IPS DF 6.9 (cell line): ENCODE measurements at regions not wholly inside any gene's neighbourhood (a gene's known extent, or its start where the extent isn't known, plus 50 kb on each side); places are given as distances from the start of the nearest gene placed in this dataset.

Source experiments
- DNase-seq: peaks from one replicate; pipeline ENCODE4 v3.0.0-alpha.2; 2013; ENCODE audit warnings: low read depth, low spot score
- H3K27ac ChIP-seq: one replicate; pipeline ENCODE4 v1.5.1; 2013; ENCODE audit warnings: low read length, control low read depth
- H3K27me3 ChIP-seq: 2 replicates; pipeline ENCODE4 v1.6.1; 2013; ENCODE audit warnings: mild to moderate bottlenecking, low read length; ENCODE audit not compliant: control insufficient read depth, insufficient read depth
- H3K36me3 ChIP-seq: 2 replicates; pipeline ENCODE4 v1.6.1; 2013; ENCODE audit warnings: low read length; ENCODE audit not compliant: control insufficient read depth, insufficient read depth
- H3K4me1 ChIP-seq: 2 replicates; pipeline ENCODE4 v1.6.1; 2013; ENCODE audit warnings: low read length; ENCODE audit not compliant: control insufficient read depth, insufficient read depth
- H3K4me3 ChIP-seq: 2 replicates; pipeline ENCODE4 v1.5.1; 2013; ENCODE audit warnings: mild to moderate bottlenecking, low read length
- H3K9me3 ChIP-seq: 2 replicates; pipeline ENCODE4 v1.6.1; 2013; ENCODE audit warnings: low read length, inconsistent platforms; ENCODE audit not compliant: control insufficient read depth, insufficient read depth
- WGBS: extraction: QIAGEN DNeasy Blood & Tissue Kit; methylation state at CpG from one replicate; pipeline ENCODE4 v1.1.7; 2013; ENCODE audit warnings: mixed read lengths, missing lambda C conversion rate; ENCODE audit not compliant: insufficient read length, insufficient coverage; 5-methylcytosine and 5-hydroxymethylcytosine counted together

DNA sequence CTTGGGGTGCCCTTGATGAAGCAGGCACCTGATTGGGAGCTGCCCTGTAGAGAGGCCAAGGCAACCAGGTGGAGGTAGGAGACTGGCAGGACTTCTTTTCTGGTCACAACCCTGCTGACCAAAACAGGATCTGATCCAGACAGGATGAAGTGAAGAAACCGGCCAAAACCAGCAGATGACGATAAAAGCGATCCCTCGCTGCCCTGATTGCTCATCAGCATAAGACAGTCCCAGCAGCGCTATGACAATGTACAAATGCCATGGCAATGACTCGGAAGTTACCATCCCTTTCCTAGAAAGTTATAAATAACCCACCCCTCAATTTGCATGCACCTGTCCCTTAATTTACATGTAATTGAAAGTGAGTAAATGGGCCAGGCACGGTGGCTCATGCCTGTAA lies 88.4 kb upstream of the PDE10A start:
- H3K27ac ChIP-seq, result no peak overlapping the region
- no peaks in the 10 kb centered on the region for H3K9me3 ChIP-seq
- no peaks in the 10 kb centered on the region for H3K36me3 ChIP-seq
- no peaks in the 10 kb centered on the region for H3K4me1 ChIP-seq
- DNase-seq, result no peak
- no CpG with 5 or more reads among the region's 7 CpGs for WGBS
- no peaks in the 10 kb centered on the region for H3K27me3 ChIP-seq
- H3K4me3 ChIP-seq, result no peak overlapping the region

GRCh38 chr6:165749163-165749562 lies 86.1 kb upstream of the PDE10A start:
- H3K27me3 ChIP-seq, result no peaks in the 10 kb centered on the region

DNA sequence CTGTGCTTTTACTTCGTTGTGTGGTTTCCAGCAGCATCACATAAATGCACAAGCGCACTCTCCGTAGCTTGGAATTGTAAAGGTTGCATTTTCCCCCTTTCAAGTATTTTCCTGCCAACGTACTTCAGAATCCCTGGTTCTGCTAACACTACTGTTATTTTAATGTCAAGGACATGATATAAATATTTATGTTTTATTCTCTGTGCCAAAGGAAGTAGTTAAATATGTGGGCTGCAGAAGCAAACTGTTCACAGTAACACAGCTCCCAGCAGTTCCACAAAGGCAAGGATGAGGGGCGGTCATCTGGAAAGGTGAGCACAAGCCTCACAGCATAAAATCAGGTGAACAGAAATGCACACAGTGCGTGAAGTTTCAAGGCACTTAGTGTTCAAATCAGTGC lies 85.3 kb upstream of the PDE10A start:
- DNase-seq, result no peak
- no peak overlapping the region for H3K4me3 ChIP-seq
- no peaks in the 10 kb centered on the region for H3K9me3 ChIP-seq
- H3K4me1 ChIP-seq, result no peaks in the 10 kb centered on the region
- H3K27me3 ChIP-seq, result no peaks in the 10 kb centered on the region
- WGBS, result no CpG with 5 or more reads among the region's 6 CpGs
- H3K36me3 ChIP-seq, result no peaks in the 10 kb centered on the region
- no peak overlapping the region for H3K27ac ChIP-seq

More at GRCh38 chr6:165749163-165749562, 86.1 kb upstream of the PDE10A start:
- no peaks in the 10 kb centered on the region for H3K4me1 ChIP-seq
- H3K4me3 ChIP-seq, result no peak overlapping the region
- DNase-seq, result no peak
- no peak overlapping the region for H3K27ac ChIP-seq
- no peaks in the 10 kb centered on the region for H3K9me3 ChIP-seq
- H3K36me3 ChIP-seq, result no peaks in the 10 kb centered on the region

GRCh38 chr6:165747963-165748362 lies 84.9 kb upstream of the PDE10A start:
- WGBS, result no CpG with 5 or more reads among the region's 4 CpGs
- no peak overlapping the region for H3K27ac ChIP-seq
- no peaks in the 10 kb centered on the region for H3K9me3 ChIP-seq
- no peak overlapping the region for H3K4me3 ChIP-seq
- no peak for DNase-seq
- no peaks in the 10 kb centered on the region for H3K4me1 ChIP-seq
- H3K27me3 ChIP-seq, result no peaks in the 10 kb centered on the region
- H3K36me3 ChIP-seq, result no peaks in the 10 kb centered on the region

- Histone ChIP-seq H3K36me3 (no peaks in the 10 kb centered on the region), H3K9me3 (no peaks in the 10 kb centered on the region), H3K4me3 (no peak overlapping the region), H3K4me1 (no peaks in the 10 kb centered on the region), H3K27me3 (no peaks in the 10 kb centered on the region), H3K27ac (no peak overlapping the region)
- no CpG with 5 or more reads among the region's 9 CpGs for WGBS
- no peak for DNase-seq
Measured at GRCh38 chr6:165746331-165746730, 83.3 kb upstream of the PDE10A start.

GRCh38 chr6:165745492-165745891 lies 82.5 kb upstream of the PDE10A start:
- no peaks in the 10 kb centered on the region for H3K9me3 ChIP-seq
- no peak overlapping the region for H3K27ac ChIP-seq
- H3K4me3 ChIP-seq, result no peak overlapping the region
- no peak for DNase-seq
- H3K27me3 ChIP-seq, result no peaks in the 10 kb centered on the region
- WGBS, result no CpG with 5 or more reads among the region's 3 CpGs
- no peaks in the 10 kb centered on the region for H3K4me1 ChIP-seq
- no peaks in the 10 kb centered on the region for H3K36me3 ChIP-seq

GRCh38 chr6:165744555-165745228 lies 81.7 kb upstream of the PDE10A start:
- H3K4me1 ChIP-seq, result no peaks in the 10 kb centered on the region
- no CpG with 5 or more reads among the region's 1 CpG for WGBS
- no peak overlapping the region for H3K27ac ChIP-seq
- no peaks in the 10 kb centered on the region for H3K27me3 ChIP-seq
- H3K4me3 ChIP-seq, result no peak overlapping the region
- H3K36me3 ChIP-seq, result no peaks in the 10 kb centered on the region
- no peak for DNase-seq
- H3K9me3 ChIP-seq, result no peaks in the 10 kb centered on the region

DNA sequence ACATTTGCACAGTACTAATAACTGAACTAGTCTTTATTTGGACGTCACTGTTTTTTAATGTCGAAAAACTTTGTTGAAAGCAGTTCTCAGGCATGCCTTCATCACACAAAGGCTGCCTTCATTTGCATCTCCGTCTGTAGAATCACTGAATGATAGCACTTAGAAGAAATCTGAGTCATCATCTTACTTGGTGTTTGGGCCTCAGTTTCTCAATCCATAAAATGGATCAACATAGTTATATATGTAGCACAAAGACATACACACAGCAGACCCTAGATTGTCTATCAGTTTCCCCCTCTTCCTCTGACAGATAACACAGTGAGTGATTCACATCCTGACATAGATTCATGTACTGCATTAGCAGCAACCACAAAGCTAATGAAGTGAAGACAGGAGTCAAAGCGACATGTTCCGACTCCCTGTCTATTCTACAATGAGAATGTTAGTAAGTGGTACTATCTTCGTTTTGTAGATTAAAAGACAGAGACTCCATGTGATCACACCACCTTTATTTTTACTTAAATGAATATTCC lies 80.4 kb upstream of the PDE10A start:
- Histone ChIP-seq H3K4me1 (no peaks in the 10 kb centered on the region), H3K4me3 (no peak overlapping the region), H3K36me3 (no peaks in the 10 kb centered on the region), H3K9me3 (no peaks in the 10 kb centered on the region), H3K27me3 (no peaks in the 10 kb centered on the region), H3K27ac (no peak overlapping the region)
- DNase-seq, result no peak
- WGBS, result no CpG with 5 or more reads among the region's 6 CpGs

DNA sequence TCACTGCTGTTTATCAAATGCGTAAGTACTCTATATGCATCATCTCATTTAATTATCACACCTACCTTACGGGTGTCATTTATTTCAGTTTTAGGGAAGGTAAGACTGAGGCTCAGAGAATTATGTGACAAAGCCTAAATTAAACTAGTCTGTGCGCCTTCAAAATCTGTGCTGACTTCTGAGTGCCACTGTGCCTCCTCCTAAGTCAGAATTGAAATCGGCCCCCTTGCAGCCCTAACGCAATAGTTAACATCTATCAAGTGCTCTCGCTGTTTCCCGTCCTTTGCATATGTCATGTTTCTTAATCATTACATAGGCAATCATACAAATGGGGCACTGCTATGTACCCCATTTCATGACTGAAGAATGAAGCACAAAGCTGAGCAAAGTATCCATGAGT lies 79.0 kb upstream of the PDE10A start:
- WGBS, result no CpG with 5 or more reads among the region's 7 CpGs

GRCh38 chr6:165737396-165737795 lies 74.4 kb upstream of the PDE10A start:
- no CpG with 5 or more reads among the region's 1 CpG for WGBS
- no peak overlapping the region for H3K4me3 ChIP-seq
- no peaks in the 10 kb centered on the region for H3K36me3 ChIP-seq
- no peaks in the 10 kb centered on the region for H3K4me1 ChIP-seq
- H3K9me3 ChIP-seq, result no peaks in the 10 kb centered on the region
- no peak for DNase-seq
- H3K27ac ChIP-seq, result no peak overlapping the region
- H3K27me3 ChIP-seq, result no peaks in the 10 kb centered on the region

More for the DNA sequence above, 79.0 kb upstream of the PDE10A start:
- Histone ChIP-seq H3K4me3 (no peak overlapping the region), H3K27ac (no peak overlapping the region), H3K27me3 (no peaks in the 10 kb centered on the region), H3K36me3 (no peaks in the 10 kb centered on the region), H3K9me3 (no peaks in the 10 kb centered on the region), H3K4me1 (no peaks in the 10 kb centered on the region)
- DNase-seq, result no peak

DNA sequence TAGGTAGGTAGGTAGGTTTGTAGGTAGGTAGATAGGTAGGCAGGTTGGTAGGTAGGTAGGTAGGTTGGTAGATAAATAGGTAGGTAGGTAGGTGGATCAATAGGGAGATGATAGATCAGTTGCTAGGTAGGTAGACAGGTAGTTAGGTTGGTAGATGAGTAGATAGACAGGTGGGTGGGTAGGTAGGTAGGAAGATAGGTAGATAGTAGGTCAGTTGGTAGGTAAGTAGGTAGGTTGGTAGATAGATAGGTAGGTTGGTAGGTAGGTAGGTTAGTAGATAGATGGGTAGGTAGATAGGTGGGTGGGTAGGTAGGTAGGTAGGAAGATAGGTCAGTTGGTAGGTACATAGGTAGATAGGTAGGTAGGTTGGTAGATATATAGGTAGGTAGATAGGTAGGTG lies 72.0 kb upstream of the PDE10A start:
- Histone ChIP-seq H3K9me3 (no peaks in the 10 kb centered on the region), H3K27ac (no peak overlapping the region), H3K4me1 (no peaks in the 10 kb centered on the region), H3K27me3 (no peaks in the 10 kb centered on the region), H3K36me3 (no peaks in the 10 kb centered on the region), H3K4me3 (no peak overlapping the region)
- no peak for DNase-seq
